Prostate gland (tissue), 2 donors: ENCODE measurements at regions not wholly inside any gene's neighbourhood (a gene's known extent, or its start where the extent isn't known, plus 50 kb on each side); places are given as distances from the start of the nearest gene placed in this dataset.

ENCODE experiments used
- POLR2A ChIP-seq: fragments of 450-650 bp; IDR thresholded peaks from one replicate; pipeline ENCODE4 v1.6.1; 2016; ENCODE audit warnings: antibody characterized with exemption, mild to moderate bottlenecking
- POLR2AphosphoS5 ChIP-seq: sonication (generic); formaldehyde crosslinking; IDR thresholded peaks from one replicate; pipeline ENCODE4 v1.6.1; 2017; ENCODE audit warnings: antibody characterized with exemption
- TF ChIP-seq, protein P1 (sequence below), 4 experiments: fragments of 200-600 bp in 2 of 4; fragments of 450-650 bp in 2 of 4; sonication (generic) in 2 of 4; IDR thresholded peaks; 1 replicate in 3 of 4; 2 replicates in 1 of 4; pipeline ENCODE4 v1.5.1; 2016 to 2019; ENCODE audit warnings: antibody characterized with exemption in 4 of 4, mild to moderate bottlenecking in 2 of 4, moderate library complexity in 2 of 4

DNA sequence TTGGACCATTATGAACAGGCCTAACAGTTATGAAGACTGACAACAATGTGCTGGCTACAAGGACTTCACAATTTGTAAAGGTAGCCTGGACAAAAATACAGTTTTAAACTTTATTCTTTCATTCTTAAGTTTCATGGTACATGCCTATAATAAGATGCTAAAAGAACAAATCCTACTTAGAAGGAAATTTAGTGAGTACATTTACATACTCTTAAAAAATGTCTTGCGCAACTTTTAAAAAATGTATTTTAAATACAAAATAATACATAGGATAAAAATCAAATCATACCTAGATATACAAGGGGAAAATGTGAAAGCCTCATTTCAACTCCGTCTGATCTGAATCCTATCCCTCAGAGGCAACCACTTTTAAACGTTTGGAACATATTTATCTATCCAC lies 200.7 kb upstream of the SPIN4 start:
- TF ChIP-seq POLR2A (no peak), POLR2AphosphoS5 (no peak)
- TF ChIP-seq, protein P1, sequence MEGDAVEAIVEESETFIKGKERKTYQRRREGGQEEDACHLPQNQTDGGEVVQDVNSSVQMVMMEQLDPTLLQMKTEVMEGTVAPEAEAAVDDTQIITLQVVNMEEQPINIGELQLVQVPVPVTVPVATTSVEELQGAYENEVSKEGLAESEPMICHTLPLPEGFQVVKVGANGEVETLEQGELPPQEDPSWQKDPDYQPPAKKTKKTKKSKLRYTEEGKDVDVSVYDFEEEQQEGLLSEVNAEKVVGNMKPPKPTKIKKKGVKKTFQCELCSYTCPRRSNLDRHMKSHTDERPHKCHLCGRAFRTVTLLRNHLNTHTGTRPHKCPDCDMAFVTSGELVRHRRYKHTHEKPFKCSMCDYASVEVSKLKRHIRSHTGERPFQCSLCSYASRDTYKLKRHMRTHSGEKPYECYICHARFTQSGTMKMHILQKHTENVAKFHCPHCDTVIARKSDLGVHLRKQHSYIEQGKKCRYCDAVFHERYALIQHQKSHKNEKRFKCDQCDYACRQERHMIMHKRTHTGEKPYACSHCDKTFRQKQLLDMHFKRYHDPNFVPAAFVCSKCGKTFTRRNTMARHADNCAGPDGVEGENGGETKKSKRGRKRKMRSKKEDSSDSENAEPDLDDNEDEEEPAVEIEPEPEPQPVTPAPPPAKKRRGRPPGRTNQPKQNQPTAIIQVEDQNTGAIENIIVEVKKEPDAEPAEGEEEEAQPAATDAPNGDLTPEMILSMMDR (IDR thresholded peaks at IDR 0.05), result no peak
